GM21825 (cell line): ENCODE measurements at regions not wholly inside any gene's neighbourhood (a gene's known extent, or its start where the extent isn't known, plus 50 kb on each side); places are given as distances from the start of the nearest gene placed in this dataset.

Experiments
- ATAC-seq: cut with Tn5 transposase; IDR thresholded peaks from one replicate; pipeline ENCODE4 v1.9.1; 2021; ENCODE audit warnings: mild to moderate bottlenecking, moderate library complexity; ENCODE audit not compliant: unreplicated experiment

- no peak for ATAC-seq
Observed at GRCh38 chr4:100811046-100811445, 293.2 kb upstream of the EMCN start.

- no peak for ATAC-seq
Observed at GRCh38 chr4:100809506-100809905, 291.7 kb upstream of the EMCN start.

GRCh38 chr4:100806988-100807387 is 289.2 kb upstream of the EMCN start:
- ATAC-seq: no peak

GRCh38 chr4:100805538-100805937 is 287.7 kb upstream of the EMCN start:
- ATAC-seq: no peak

- no peak for ATAC-seq
Observed at GRCh38 chr4:100804576-100805360, 286.9 kb upstream of the EMCN start.

GRCh38 chr4:100803751-100804150 is 285.9 kb upstream of the EMCN start:
- ATAC-seq: no peak

GRCh38 chr4:100799761-100800539 is 282.1 kb upstream of the EMCN start:
- no peak for ATAC-seq

GRCh38 chr4:100797791-100798190 is 280.0 kb upstream of the EMCN start:
- ATAC-seq: no peak

- no peak for ATAC-seq
Observed at GRCh38 chr4:100797356-100797755, 279.5 kb upstream of the EMCN start.

- ATAC-seq: no peak
Observed at GRCh38 chr4:100796332-100796731, 278.5 kb upstream of the EMCN start.

GRCh38 chr4:100795581-100795980 is 277.8 kb upstream of the EMCN start:
- no peak for ATAC-seq

GRCh38 chr4:100790836-100791615 is 273.2 kb upstream of the EMCN start:
- no peak for ATAC-seq

GRCh38 chr4:100789991-100790390 is 272.2 kb upstream of the EMCN start:
- ATAC-seq: no peak

GRCh38 chr4:100786481-100786880 is 268.7 kb upstream of the EMCN start:
- no peak for ATAC-seq

GRCh38 chr4:100782356-100782755 is 264.5 kb upstream of the EMCN start:
- ATAC-seq: no peak

- ATAC-seq: no peak
Observed at GRCh38 chr4:100781435-100781834, 263.6 kb upstream of the EMCN start.

- ATAC-seq: no peak
Observed at GRCh38 chr4:100780126-100780525, 262.3 kb upstream of the EMCN start.

- ATAC-seq: no peak
Observed at GRCh38 chr4:100778431-100778830, 260.6 kb upstream of the EMCN start.

- ATAC-seq: no peak
Observed at GRCh38 chr4:100762738-100763137, 244.9 kb upstream of the EMCN start.

GRCh38 chr4:100754751-100755150 is 236.9 kb upstream of the EMCN start:
- no peak for ATAC-seq

GRCh38 chr4:100746141-100746739 is 228.4 kb upstream of the EMCN start:
- no peak for ATAC-seq
